GM23338 (cell line): ENCODE measurements at regions not wholly inside any gene's neighbourhood (a gene's known extent, or its start where the extent isn't known, plus 50 kb on each side); places are given as distances from the start of the nearest gene placed in this dataset.
"Not testable (repeated sequence)": the region's sequence is repeated elsewhere in the genome, so short reads cannot be mapped to it uniquely, and the experiment has no call there.

Experiments
- ATAC-seq: fragments of 200-7000 bp; cut with Tn5 transposase; 3 replicates; pipeline ENCODE4 v1.9.1; 2020
- DNase-seq: peaks from one replicate; pipeline ENCODE4 v3.0.0-alpha.2; 2015; ENCODE audit warnings: low spot score
- H2AFZ ChIP-seq: fragments of 200-600 bp; sonication (generic); 2 replicates; pipeline ENCODE4 v1.8.0; 2016; ENCODE audit warnings: antibody characterized with exemption, mild to moderate bottlenecking, moderate library complexity
- H3F3A ChIP-seq: fragments of 200-600 bp; sonication (generic); replicated peaks from 2 replicates; pipeline ENCODE4 v1.8.0; 2017; ENCODE audit warnings: antibody characterized with exemption, mixed run types, low read depth
- H3K27ac ChIP-seq: fragments of 200-600 bp; sonication (generic); 2 replicates; pipeline ENCODE4 v1.6.1; 2016; ENCODE audit warnings: low read depth
- H3K27me3 ChIP-seq: fragments of 200-600 bp; sonication (generic); 2 replicates; pipeline ENCODE4 v1.8.0; 2016; ENCODE audit warnings: mild to moderate bottlenecking, mixed run types, moderate library complexity; ENCODE audit not compliant: insufficient read depth
- H3K36me3 ChIP-seq: fragments of 200-600 bp; sonication (generic); 2 replicates; pipeline ENCODE4 v1.8.0; 2016; ENCODE audit warnings: mild to moderate bottlenecking; ENCODE audit not compliant: insufficient read depth
- H3K4me1 ChIP-seq: fragments of 200-600 bp; sonication (generic); 2 replicates; pipeline ENCODE4 v1.8.0; 2016; ENCODE audit warnings: mild to moderate bottlenecking, moderate library complexity; ENCODE audit not compliant: insufficient read depth
- H3K4me2 ChIP-seq: fragments of 200-600 bp; sonication (generic); 2 replicates; pipeline ENCODE4 v1.7.1; 2017; ENCODE audit warnings: mixed run types
- H3K4me3 ChIP-seq: fragments of 200-600 bp; sonication (generic); 2 replicates; pipeline ENCODE4 v1.6.1; 2016; ENCODE audit warnings: mixed run types
- H3K79me2 ChIP-seq: fragments of 200-600 bp; sonication (generic); replicated peaks from 2 replicates; pipeline ENCODE4 v1.8.0; 2017; ENCODE audit warnings: mild to moderate bottlenecking; ENCODE audit not compliant: insufficient read depth
- H3K9me2 ChIP-seq: fragments of 200-600 bp; sonication (generic); 2 replicates; pipeline ENCODE4 v1.8.0; 2017; ENCODE audit not compliant: insufficient read depth
- H4K20me1 ChIP-seq: fragments of 200-600 bp; sonication (generic); replicated peaks from 2 replicates; pipeline ENCODE4 v1.8.0; 2017; ENCODE audit warnings: mild to moderate bottlenecking; ENCODE audit not compliant: insufficient read depth
- H3K27ac Mint-ChIP-seq: 2 replicates; pipeline ENCODE4 v1.8.0; 2020; ENCODE audit warnings: inconsistent platforms, mild to moderate bottlenecking, moderate library complexity, mixed read lengths
- H3K27me3 Mint-ChIP-seq: 3 replicates; pipeline ENCODE4 v1.8.0; 2022; ENCODE audit warnings: low read depth, mild to moderate bottlenecking, moderate library complexity, mixed read lengths, inconsistent platforms; ENCODE audit not compliant: insufficient read depth, poor library complexity
- H3K36me3 Mint-ChIP-seq: 3 replicates; pipeline ENCODE4 v1.8.0; 2021; ENCODE audit warnings: low read depth, mild to moderate bottlenecking, inconsistent platforms, moderate library complexity, mixed read lengths
- H3K4me1 Mint-ChIP-seq: 3 replicates; pipeline ENCODE4 v1.8.0; 2020; ENCODE audit warnings: mild to moderate bottlenecking, inconsistent platforms, mixed read lengths
- H3K4me3 Mint-ChIP-seq: 3 replicates; pipeline ENCODE4 v1.8.0; 2021; ENCODE audit warnings: moderate library complexity, mild to moderate bottlenecking, inconsistent platforms, mixed read lengths
- H3K9me3 Mint-ChIP-seq: 3 replicates; pipeline ENCODE4 v1.8.0; 2020; ENCODE audit warnings: moderate library complexity, mild to moderate bottlenecking, inconsistent platforms, mixed read lengths
- EZH2 ChIP-seq: fragments of 200-600 bp; sonication (generic); IDR thresholded peaks from one replicate; pipeline ENCODE4 v1.8.0; 2017; ENCODE audit warnings: antibody characterized with exemption, mild to moderate bottlenecking, low read depth; ENCODE audit not compliant: unreplicated experiment
- NANOG ChIP-seq: IDR thresholded peaks from 2 replicates; pipeline ENCODE4 v1.6.1; 2016; ENCODE audit warnings: antibody characterized with exemption, borderline replicate concordance
- POLR2AphosphoS5 ChIP-seq: IDR thresholded peaks from 2 replicates; pipeline ENCODE4 v1.6.1; 2016; ENCODE audit warnings: antibody characterized with exemption, low read depth
- STAT1 ChIP-seq: IDR thresholded peaks from one replicate; pipeline ENCODE4 v1.6.1; 2016; ENCODE audit warnings: antibody characterized with exemption; ENCODE audit not compliant: unreplicated experiment
- ZNF114 ChIP-seq: fragments of 250-450 bp; sonication (Bioruptor Pico); IDR thresholded peaks from 2 replicates; pipeline ENCODE4 v1.5.0; 2020; ENCODE audit warnings: mild to moderate bottlenecking, moderate library complexity
- ZNF331 ChIP-seq: fragments of 250-450 bp; sonication (Bioruptor Pico); IDR thresholded peaks from 2 replicates; pipeline ENCODE4 v1.5.0; 2020; ENCODE audit warnings: low read depth, mild to moderate bottlenecking, moderate library complexity
- TF ChIP-seq, protein P1 (sequence below): fragments of 250-450 bp; sonication (Bioruptor Pico); IDR thresholded peaks from 2 replicates; pipeline ENCODE4 v1.5.0; 2020; ENCODE audit warnings: mild to moderate bottlenecking, moderate library complexity
- TF ChIP-seq, protein P2 (sequence below): IDR thresholded peaks from 2 replicates; pipeline ENCODE4 v1.6.1; 2016; ENCODE audit warnings: antibody characterized with exemption
- TF ChIP-seq, protein P3 (sequence below): IDR thresholded peaks from one replicate; pipeline ENCODE4 v1.6.1; 2018; ENCODE audit warnings: antibody characterized with exemption; ENCODE audit not compliant: unreplicated experiment

DNA sequence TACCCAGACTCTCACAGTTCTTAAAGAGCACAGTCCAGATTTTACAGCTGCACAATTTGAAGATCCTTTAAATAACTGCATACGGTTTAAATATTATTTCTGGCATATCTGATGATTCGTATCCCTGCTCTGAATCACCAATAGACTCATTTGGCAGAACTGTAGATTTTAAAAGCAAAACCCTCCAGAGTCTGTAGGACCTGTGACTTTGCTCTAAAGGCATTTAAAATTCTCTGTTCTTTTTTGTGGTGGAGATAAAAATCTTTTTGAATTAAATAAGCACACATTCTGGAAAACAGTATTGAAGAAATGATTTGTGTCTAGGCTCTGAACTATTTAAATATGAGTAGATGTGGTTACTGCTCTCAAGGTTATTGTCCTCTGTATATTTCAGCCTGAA is 246.2 kb upstream of the PITX2 start (continued):
- TF ChIP-seq, protein P1, sequence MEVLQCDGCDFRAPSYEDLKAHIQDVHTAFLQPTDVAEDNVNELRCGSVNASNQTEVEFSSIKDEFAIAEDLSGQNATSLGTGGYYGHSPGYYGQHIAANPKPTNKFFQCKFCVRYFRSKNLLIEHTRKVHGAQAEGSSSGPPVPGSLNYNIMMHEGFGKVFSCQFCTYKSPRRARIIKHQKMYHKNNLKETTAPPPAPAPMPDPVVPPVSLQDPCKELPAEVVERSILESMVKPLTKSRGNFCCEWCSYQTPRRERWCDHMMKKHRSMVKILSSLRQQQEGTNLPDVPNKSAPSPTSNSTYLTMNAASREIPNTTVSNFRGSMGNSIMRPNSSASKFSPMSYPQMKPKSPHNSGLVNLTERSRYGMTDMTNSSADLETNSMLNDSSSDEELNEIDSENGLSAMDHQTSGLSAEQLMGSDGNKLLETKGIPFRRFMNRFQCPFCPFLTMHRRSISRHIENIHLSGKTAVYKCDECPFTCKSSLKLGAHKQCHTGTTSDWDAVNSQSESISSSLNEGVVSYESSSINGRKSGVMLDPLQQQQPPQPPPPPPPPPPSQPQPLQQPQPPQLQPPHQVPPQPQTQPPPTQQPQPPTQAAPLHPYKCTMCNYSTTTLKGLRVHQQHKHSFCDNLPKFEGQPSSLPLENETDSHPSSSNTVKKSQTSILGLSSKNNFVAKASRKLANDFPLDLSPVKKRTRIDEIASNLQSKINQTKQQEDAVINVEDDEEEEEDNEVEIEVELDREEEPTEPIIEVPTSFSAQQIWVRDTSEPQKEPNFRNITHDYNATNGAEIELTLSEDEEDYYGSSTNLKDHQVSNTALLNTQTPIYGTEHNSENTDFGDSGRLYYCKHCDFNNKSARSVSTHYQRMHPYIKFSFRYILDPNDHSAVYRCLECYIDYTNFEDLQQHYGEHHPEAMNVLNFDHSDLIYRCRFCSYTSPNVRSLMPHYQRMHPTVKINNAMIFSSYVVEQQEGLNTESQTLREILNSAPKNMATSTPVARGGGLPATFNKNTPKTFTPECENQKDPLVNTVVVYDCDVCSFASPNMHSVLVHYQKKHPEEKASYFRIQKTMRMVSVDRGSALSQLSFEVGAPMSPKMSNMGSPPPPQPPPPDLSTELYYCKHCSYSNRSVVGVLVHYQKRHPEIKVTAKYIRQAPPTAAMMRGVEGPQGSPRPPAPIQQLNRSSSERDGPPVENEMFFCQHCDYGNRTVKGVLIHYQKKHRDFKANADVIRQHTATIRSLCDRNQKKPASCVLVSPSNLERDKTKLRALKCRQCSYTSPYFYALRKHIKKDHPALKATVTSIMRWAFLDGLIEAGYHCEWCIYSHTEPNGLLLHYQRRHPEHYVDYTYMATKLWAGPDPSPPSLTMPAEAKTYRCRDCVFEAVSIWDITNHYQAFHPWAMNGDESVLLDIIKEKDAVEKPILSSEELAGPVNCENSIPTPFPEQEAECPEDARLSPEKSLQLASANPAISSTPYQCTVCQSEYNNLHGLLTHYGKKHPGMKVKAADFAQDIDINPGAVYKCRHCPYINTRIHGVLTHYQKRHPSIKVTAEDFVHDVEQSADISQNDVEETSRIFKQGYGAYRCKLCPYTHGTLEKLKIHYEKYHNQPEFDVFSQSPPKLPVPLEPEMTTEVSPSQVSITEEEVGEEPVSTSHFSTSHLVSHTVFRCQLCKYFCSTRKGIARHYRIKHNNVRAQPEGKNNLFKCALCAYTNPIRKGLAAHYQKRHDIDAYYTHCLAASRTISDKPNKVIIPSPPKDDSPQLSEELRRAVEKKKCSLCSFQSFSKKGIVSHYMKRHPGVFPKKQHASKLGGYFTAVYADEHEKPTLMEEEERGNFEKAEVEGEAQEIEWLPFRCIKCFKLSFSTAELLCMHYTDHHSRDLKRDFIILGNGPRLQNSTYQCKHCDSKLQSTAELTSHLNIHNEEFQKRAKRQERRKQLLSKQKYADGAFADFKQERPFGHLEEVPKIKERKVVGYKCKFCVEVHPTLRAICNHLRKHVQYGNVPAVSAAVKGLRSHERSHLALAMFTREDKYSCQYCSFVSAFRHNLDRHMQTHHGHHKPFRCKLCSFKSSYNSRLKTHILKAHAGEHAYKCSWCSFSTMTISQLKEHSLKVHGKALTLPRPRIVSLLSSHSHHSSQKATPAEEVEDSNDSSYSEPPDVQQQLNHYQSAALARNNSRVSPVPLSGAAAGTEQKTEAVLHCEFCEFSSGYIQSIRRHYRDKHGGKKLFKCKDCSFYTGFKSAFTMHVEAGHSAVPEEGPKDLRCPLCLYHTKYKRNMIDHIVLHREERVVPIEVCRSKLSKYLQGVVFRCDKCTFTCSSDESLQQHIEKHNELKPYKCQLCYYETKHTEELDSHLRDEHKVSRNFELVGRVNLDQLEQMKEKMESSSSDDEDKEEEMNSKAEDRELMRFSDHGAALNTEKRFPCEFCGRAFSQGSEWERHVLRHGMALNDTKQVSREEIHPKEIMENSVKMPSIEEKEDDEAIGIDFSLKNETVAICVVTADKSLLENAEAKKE (CRISPR knock-in tag) = no peak
- TF ChIP-seq STAT1 = no peak
- no peak for TF ChIP-seq POLR2AphosphoS5
- TF ChIP-seq ZNF331 (CRISPR knock-in tag) = no peak

DNA sequence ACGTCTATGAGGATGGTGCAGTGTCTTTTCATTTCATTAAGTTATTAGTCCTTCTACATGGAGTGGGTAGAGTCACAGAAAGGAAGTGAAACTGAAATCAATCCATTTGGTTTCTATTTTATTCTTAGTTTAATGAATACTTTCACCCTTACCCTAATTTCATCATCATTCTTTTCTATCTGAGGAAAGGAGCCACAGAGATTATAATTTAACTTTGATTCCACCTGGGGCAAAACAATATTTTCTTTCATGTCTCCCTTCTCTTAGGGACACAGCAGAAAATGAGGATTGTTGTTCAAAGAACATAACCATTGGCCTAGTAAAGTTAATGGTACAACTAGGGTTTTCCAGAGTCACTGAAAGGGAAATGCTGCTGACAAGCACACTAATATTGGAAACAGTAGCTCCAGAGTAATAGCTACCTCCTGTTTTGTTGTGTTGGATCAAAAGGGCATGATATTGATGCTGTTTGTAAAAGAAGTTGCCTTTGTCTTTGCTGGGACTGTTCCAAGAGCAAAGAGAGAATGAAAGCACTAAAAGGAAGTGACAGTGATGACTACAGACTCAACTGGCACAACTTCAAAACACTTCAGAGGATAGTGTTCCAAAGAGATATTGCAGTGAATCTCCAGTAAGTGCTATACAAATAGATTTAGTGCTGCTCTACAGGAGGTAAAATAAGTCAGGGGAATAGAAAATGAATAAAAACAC is 247.1 kb upstream of the PITX2 start:
- no peak for TF ChIP-seq STAT1
- no peak for TF ChIP-seq ZNF331 (CRISPR knock-in tag)
- TF ChIP-seq, protein P2, sequence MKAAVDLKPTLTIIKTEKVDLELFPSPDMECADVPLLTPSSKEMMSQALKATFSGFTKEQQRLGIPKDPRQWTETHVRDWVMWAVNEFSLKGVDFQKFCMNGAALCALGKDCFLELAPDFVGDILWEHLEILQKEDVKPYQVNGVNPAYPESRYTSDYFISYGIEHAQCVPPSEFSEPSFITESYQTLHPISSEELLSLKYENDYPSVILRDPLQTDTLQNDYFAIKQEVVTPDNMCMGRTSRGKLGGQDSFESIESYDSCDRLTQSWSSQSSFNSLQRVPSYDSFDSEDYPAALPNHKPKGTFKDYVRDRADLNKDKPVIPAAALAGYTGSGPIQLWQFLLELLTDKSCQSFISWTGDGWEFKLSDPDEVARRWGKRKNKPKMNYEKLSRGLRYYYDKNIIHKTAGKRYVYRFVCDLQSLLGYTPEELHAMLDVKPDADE = no peak
- TF ChIP-seq EZH2 = no peak
- no peak for TF ChIP-seq ZNF114 (CRISPR knock-in tag)
- no peak for TF ChIP-seq NANOG
- TF ChIP-seq, protein P3, sequence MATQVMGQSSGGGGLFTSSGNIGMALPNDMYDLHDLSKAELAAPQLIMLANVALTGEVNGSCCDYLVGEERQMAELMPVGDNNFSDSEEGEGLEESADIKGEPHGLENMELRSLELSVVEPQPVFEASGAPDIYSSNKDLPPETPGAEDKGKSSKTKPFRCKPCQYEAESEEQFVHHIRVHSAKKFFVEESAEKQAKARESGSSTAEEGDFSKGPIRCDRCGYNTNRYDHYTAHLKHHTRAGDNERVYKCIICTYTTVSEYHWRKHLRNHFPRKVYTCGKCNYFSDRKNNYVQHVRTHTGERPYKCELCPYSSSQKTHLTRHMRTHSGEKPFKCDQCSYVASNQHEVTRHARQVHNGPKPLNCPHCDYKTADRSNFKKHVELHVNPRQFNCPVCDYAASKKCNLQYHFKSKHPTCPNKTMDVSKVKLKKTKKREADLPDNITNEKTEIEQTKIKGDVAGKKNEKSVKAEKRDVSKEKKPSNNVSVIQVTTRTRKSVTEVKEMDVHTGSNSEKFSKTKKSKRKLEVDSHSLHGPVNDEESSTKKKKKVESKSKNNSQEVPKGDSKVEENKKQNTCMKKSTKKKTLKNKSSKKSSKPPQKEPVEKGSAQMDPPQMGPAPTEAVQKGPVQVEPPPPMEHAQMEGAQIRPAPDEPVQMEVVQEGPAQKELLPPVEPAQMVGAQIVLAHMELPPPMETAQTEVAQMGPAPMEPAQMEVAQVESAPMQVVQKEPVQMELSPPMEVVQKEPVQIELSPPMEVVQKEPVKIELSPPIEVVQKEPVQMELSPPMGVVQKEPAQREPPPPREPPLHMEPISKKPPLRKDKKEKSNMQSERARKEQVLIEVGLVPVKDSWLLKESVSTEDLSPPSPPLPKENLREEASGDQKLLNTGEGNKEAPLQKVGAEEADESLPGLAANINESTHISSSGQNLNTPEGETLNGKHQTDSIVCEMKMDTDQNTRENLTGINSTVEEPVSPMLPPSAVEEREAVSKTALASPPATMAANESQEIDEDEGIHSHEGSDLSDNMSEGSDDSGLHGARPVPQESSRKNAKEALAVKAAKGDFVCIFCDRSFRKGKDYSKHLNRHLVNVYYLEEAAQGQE = no peak
- H3K27ac Mint-ChIP-seq = no peak overlapping the region
- H3K4me3 ChIP-seq = no peak overlapping the region
- H3K27me3 Mint-ChIP-seq = no peaks in the 10 kb centered on the region
- no peaks in the 10 kb centered on the region for H3K36me3 ChIP-seq
- no peaks in the 10 kb centered on the region for H3F3A ChIP-seq
- no peak for ATAC-seq
- no peak overlapping the region for H3K27ac ChIP-seq
- no peaks in the 10 kb centered on the region for H3K27me3 ChIP-seq
- no peak for DNase-seq
- H3K4me1 Mint-ChIP-seq = no peaks in the 10 kb centered on the region
- H2AFZ ChIP-seq = no peak overlapping the region
- no peaks in the 10 kb centered on the region for H3K9me3 Mint-ChIP-seq
- no peaks in the 10 kb centered on the region for H3K79me2 ChIP-seq
- no peaks in the 10 kb centered on the region for H3K4me1 ChIP-seq
- no peak overlapping the region for H3K4me2 ChIP-seq
- no peaks in the 10 kb centered on the region for H4K20me1 ChIP-seq
- no peaks in the 10 kb centered on the region for H3K36me3 Mint-ChIP-seq
- no peaks in the 10 kb centered on the region for H3K9me2 ChIP-seq
- H3K4me3 Mint-ChIP-seq = no peak overlapping the region

DNA sequence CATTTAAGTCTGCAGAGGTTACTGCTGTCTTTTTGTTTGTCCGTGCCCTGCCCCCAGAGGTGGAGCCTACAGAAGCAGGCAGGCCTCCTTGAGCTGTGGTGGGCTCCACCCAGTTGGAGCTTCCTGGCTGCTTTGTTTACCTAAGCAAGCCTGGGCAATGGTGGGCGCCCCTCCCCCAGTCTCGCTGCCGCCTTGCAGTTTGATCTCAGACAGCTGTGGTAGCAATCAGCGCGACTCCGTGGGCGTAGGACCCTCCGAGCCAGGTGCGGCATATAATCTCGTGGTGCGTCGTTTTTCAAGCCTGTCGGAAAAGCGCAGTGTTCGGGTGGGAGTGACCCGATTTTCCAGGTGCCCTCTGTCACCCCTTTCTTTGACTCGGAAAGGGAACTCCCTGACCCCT is 253.3 kb upstream of the PITX2 start:
- H4K20me1 ChIP-seq, H2AFZ ChIP-seq, H3K36me3 ChIP-seq, H3K9me3 Mint-ChIP-seq, H3K27me3 ChIP-seq, H3K4me1 ChIP-seq, H3K27ac Mint-ChIP-seq, H3F3A ChIP-seq, ATAC-seq, H3K79me2 ChIP-seq, H3K27me3 Mint-ChIP-seq, H3K27ac ChIP-seq, H3K9me2 ChIP-seq, H3K36me3 Mint-ChIP-seq: not testable (repeated sequence)
- peak overlapping the region; percentile 44 for H3K4me3 ChIP-seq
- H3K4me1 Mint-ChIP-seq = peaks cover 17% of the 10 kb centered on the region
- H3K4me2 ChIP-seq = peak overlapping the region; percentile 46
- DNase-seq = peak; percentile 9
- H3K4me3 Mint-ChIP-seq = peak overlapping the region; percentile 45; the same call in 2 of the 3 replicates
